Testis (tissue), 2 donors: ENCODE measurements at regions not wholly inside any gene's neighbourhood (a gene's known extent, or its start where the extent isn't known, plus 50 kb on each side); places are given as distances from the start of the nearest gene placed in this dataset.

Source experiments
- CTCF ChIP-seq, 3 experiments: fragments of 450-650 bp in 2 of 3; fragments of 200-600 bp in 1 of 3; sonication (generic) in 1 of 3; IDR thresholded peaks; one replicate each; pipeline ENCODE4 v1.5.1; 2016 to 2019; ENCODE audit warnings: antibody characterized with exemption in 3 of 3, mild to moderate bottlenecking in 2 of 3, moderate library complexity in 1 of 3
- POLR2A ChIP-seq: fragments of 450-650 bp; IDR thresholded peaks from one replicate; pipeline ENCODE4 v1.6.1; 2017; ENCODE audit warnings: antibody characterized with exemption, mild to moderate bottlenecking, moderate library complexity

DNA sequence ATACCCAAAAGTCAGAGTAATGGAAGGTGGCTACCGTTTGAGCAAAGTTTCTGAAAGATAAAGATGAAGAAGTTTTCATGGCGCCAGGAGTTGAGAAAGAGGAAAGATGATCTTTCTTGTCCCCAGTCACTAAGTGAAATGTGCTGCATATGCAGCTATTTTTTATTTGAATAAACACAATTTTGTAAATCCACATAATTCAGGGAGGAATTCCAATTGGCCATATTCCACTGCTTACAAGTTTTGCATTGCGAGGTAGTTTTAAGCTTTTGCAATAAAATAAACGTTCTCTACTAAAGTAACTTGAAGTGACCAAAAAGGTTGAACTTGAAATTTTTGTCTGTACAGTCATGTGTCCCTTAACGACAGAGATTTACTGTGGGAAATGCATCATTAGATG, 139.3 kb upstream of the VCX2 start:
- TF ChIP-seq CTCF (IDR thresholded peaks at IDR 0.05) (no peak), POLR2A (no peak)
